ENCODE measurements at regions not wholly inside any gene's neighbourhood (a gene's known extent, or its start where the extent isn't known, plus 50 kb on each side); places are given as distances from the start of the nearest gene placed in this dataset.

DNA sequence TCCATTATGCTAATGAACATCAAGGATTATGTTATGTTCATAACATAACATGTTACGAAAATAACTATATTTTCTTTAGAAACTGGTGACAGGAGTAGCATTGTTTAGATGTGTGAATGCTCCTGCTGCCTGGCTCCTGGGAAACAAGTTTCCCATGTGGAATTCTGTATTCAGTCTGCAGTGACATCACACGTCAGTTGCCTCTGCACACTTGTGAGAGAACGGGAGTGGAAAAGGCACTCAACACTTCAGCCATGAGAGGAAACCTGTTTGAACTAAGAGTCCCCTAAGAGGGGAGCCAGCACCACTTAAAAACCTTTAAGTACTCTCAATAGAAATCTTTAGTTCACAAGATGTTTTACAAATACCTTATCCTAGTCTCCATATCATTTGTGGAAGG is 140.3 kb upstream of the FAM20C start:
- no peak for DNase-seq (ENCODE audit: low spot score)
- TF ChIP-seq, protein P1, sequence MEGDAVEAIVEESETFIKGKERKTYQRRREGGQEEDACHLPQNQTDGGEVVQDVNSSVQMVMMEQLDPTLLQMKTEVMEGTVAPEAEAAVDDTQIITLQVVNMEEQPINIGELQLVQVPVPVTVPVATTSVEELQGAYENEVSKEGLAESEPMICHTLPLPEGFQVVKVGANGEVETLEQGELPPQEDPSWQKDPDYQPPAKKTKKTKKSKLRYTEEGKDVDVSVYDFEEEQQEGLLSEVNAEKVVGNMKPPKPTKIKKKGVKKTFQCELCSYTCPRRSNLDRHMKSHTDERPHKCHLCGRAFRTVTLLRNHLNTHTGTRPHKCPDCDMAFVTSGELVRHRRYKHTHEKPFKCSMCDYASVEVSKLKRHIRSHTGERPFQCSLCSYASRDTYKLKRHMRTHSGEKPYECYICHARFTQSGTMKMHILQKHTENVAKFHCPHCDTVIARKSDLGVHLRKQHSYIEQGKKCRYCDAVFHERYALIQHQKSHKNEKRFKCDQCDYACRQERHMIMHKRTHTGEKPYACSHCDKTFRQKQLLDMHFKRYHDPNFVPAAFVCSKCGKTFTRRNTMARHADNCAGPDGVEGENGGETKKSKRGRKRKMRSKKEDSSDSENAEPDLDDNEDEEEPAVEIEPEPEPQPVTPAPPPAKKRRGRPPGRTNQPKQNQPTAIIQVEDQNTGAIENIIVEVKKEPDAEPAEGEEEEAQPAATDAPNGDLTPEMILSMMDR (IDR thresholded peaks at IDR 0.05; ENCODE audit: borderline replicate concordance, control extremely low read depth, extremely low read depth, insufficient read depth, missing control alignments), result no peak
- in situ Hi-C loops (cut with MboI; ENCODE audit: low sequenced_read_pairs, unreplicated experiment), result no loop called here

DNA sequence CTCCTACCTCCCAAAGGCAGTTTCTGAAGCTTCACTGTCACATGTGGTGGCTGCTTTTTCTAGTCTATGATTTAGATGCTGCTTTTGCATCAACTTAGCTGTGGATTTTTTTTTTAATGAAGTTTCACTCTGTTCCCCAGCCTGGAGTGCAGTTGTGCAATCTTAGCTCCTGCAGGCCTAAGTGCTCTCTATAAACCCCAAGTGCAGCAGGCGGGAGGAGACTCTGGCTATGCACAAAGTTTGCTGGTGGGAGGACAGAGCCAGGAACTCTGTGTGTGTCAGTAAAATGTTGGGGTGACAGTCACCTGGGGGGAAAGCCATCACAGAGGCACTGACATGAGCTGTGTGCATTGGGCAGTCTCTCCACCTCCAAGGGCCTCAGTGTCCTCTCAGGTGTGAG is 138.8 kb upstream of the FAM20C start:
- no peak for DNase-seq (ENCODE audit: low spot score)
- in situ Hi-C loops (cut with MboI; ENCODE audit: low sequenced_read_pairs, unreplicated experiment), result no loop called here
- TF ChIP-seq, protein P1 (IDR thresholded peaks at IDR 0.05; ENCODE audit: borderline replicate concordance, control extremely low read depth, extremely low read depth, insufficient read depth, missing control alignments), result no peak

DNA sequence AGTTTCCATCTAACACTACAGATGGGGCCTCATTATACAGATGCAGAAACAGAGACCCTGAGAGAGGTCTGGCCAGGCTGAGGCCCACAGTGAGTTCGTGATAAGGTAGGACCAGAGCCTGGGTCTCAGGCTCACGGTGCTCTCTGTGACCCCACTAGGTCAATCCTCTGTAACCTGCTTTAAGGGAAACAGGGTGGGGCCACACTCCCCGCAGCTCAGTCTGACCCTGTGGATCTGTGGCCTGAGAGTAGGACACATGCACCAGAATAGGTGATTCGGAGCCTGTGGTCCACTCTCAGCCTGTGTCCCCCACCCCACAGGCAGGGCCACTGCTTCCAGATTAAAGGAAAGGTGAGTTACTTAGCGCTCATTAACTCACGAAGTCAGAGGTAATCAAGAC is 137.8 kb upstream of the FAM20C start:
- in situ Hi-C loops (cut with MboI; ENCODE audit: low sequenced_read_pairs, unreplicated experiment), result no loop called here
- DNase-seq (ENCODE audit: low spot score), result no peak
- TF ChIP-seq, protein P1 (IDR thresholded peaks at IDR 0.05; ENCODE audit: borderline replicate concordance, control extremely low read depth, extremely low read depth, insufficient read depth, missing control alignments), result no peak

DNA sequence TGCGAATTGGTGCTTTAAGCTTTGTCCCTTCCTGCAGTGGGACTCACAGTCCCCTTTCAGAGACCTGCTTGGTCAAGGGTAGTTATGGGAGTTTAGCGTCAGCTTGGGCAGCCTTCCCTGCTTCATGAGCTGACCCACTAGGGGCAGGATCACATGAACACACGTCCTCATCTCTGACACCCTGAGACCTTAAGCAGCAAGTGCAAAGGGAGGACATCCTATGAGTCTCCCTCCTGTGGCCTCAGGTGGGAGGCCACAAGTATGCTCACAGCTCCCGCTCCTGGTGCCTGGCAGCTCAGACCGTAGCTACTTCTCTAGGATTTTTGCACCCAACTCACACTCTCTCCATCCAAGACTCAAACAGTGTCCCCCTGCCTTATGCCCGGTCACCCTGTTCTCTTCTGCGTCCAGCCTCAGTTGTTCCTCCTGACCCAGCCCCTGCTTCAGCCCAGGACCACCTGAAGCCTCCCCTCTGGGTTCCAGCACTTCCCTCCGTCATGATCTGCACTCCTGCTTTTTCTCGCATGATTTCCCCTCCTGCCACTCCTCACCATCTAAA is 136.6 kb upstream of the FAM20C start:
- no peak for DNase-seq (ENCODE audit: low spot score)
- TF ChIP-seq, protein P1 (IDR thresholded peaks at IDR 0.05; ENCODE audit: borderline replicate concordance, control extremely low read depth, extremely low read depth, insufficient read depth, missing control alignments), result no peak
- in situ Hi-C loops (cut with MboI; ENCODE audit: low sequenced_read_pairs, unreplicated experiment), result no loop called here

DNA sequence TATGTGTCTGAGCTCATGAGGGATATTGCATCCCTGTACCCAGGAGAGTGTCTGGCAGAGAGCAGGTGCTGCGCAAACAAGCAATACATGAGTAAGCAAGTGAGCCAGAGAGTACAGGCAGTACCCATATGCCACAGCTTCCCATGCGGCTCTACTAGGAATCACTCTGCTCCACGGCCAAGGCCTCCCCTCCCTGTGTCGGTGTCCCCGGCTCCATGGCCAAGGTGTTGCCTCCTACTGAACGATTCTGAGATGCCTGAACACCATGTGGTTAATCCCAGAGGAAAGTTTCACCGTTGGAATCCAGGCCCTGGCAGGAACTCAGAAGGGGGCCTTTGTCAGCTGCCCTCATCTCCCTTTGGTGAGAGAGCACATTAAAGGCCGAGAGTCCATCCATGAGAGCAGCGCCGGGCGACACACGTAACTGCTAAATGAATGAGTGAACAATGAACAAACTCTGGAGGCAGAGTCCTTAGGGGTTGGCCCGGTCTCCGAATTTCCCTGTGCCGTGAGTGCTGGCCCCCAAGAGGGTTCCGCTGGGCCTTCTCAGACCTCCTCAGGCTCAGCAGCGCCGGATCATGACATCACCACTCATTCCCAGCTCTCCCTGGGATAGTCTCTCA is 136.0 kb upstream of the FAM20C start:
- DNase-seq (ENCODE audit: low spot score), result no peak
- in situ Hi-C loops (cut with MboI; ENCODE audit: low sequenced_read_pairs, unreplicated experiment), result no loop called here
- TF ChIP-seq, protein P1 (IDR thresholded peaks at IDR 0.05; ENCODE audit: borderline replicate concordance, control extremely low read depth, extremely low read depth, insufficient read depth, missing control alignments), result no peak

DNA sequence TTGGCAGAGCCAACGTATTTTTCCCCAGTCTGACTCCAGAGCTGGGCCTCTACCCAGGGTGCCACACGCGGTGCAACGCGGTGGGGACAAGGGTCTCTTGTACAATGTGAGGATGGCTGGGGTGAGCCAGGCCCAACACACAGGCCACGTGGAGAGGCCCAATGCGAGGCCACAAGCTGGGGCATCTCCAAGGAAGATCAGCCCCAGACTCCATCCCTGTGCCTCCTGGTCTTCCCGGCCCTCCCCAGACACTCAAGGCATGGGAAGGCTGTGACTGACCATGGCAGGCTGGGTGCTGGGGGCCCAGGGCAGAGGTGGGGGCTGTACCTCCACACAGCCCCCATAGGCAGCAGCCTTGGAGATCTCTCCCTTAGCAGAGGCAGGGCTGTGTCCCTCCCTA is 135.3 kb upstream of the FAM20C start:
- in situ Hi-C loops (cut with MboI; ENCODE audit: low sequenced_read_pairs, unreplicated experiment), result no loop called here
- DNase-seq (ENCODE audit: low spot score), result no peak
- TF ChIP-seq, protein P1 (IDR thresholded peaks at IDR 0.05; ENCODE audit: borderline replicate concordance, control extremely low read depth, extremely low read depth, insufficient read depth, missing control alignments), result no peak
